GM12878 (cell line): ENCODE measurements at regions not wholly inside any gene's neighbourhood (a gene's known extent, or its start where the extent isn't known, plus 50 kb on each side); places are given as distances from the start of the nearest gene placed in this dataset.

ENCODE experiments used
- ATAC-seq: fragments of 200-7000 bp; cut with Tn5 transposase; 3 replicates; pipeline ENCODE4 v1.9.1; 2020; ENCODE audit warnings: mild to moderate bottlenecking, moderate library complexity
- BruUV-seq: library from RNA; stranded (reverse); fragments of 400-500 nt; replicated peaks from 2 replicates; lab custom pipeline; 2021; lab: Mats Ljungman, UMichigan
- CTCF ChIA-PET: fragments of 300-600 bp; sonication (Branson Sonifier 250); formaldehyde crosslinking; extraction: SDS; loops from one replicate; lab custom pipeline; 2021; ENCODE audit warnings: inconsistent platforms; lab: Yijun Ruan, JAX
- POLR2A ChIA-PET: fragments of 350-600 bp; formaldehyde crosslinking; extraction: SDS; loops from one replicate; lab custom pipeline; 2021; ENCODE audit warnings: inconsistent platforms; lab: Charles Lee
- RAD21 ChIA-PET: fragments of 300-600 bp; sonication (Branson Sonifier 250); formaldehyde crosslinking; loops from one replicate; lab custom pipeline; 2023; ENCODE audit warnings: antibody characterized with exemption; ENCODE audit not compliant: unreplicated experiment; lab: Charles Lee
- SMC1A ChIA-PET: fragments of 300-600 bp; sonication (Branson Sonifier 250); formaldehyde crosslinking; loops from one replicate; lab custom pipeline; 2023; ENCODE audit not compliant: unreplicated experiment, uncharacterized antibody; lab: Charles Lee
- DNase-seq: peaks from one replicate; pipeline ENCODE4 v3.0.0-alpha.2; 2011; ENCODE audit warnings: low read depth, low spot score
- FAIRE-seq: peaks from 3 replicates; lab custom pipeline; 2011; peaks lifted over from hg19 to GRCh38; lab: Jason Lieb, UNC
- H2AFZ ChIP-seq: 2 replicates; pipeline ENCODE4 v1.6.0; 2011; ENCODE audit warnings: low read depth, low read length, control low read depth; ENCODE audit not compliant: control insufficient read depth
- H3K27ac ChIP-seq: 2 replicates; pipeline ENCODE4 v1.5.1; 2011; ENCODE audit warnings: control low read depth; ENCODE audit not compliant: control insufficient read depth, insufficient read depth
- H3K27me3 ChIP-seq, 2 experiments: replicated peaks in 1 of 2; 2 replicates each; pipeline versions ENCODE4 v1.6.0 to v1.6.1; 2011; ENCODE audit warnings: low read length in 1 of 2; ENCODE audit not compliant: control insufficient read depth in 2 of 2, insufficient read depth in 2 of 2
- H3K36me3 ChIP-seq, 2 experiments: 2 replicates each; pipeline ENCODE4 v1.5.1; 2011; ENCODE audit warnings: low read length in 1 of 2; ENCODE audit not compliant: control insufficient read depth in 2 of 2, insufficient read depth in 2 of 2
- H3K4me1 ChIP-seq: 2 replicates; pipeline ENCODE4 v1.6.1; 2011; ENCODE audit warnings: mild to moderate bottlenecking, low read length, moderate library complexity, mixed read lengths; ENCODE audit not compliant: control insufficient read depth, insufficient read depth
- H3K4me2 ChIP-seq: 2 replicates; pipeline ENCODE4 v1.6.0; 2011; ENCODE audit warnings: control low read depth; ENCODE audit not compliant: control insufficient read depth, insufficient read depth
- H3K4me3 ChIP-seq: fragments of 200-600 bp; sonication (generic); 2 replicates; pipeline ENCODE4 v1.5.1; 2016
- H3K79me2 ChIP-seq: 2 replicates; pipeline ENCODE4 v1.6.0; 2011; ENCODE audit warnings: low read length; ENCODE audit not compliant: control insufficient read depth, insufficient read depth
- H3K9ac ChIP-seq: 2 replicates; pipeline ENCODE4 v1.8.0; 2011; ENCODE audit warnings: low read length, control low read depth, mixed read lengths; ENCODE audit not compliant: control insufficient read depth, insufficient read depth
- H3K9me3 ChIP-seq: replicated peaks from 3 replicates; pipeline ENCODE4 v1.5.1; 2011; ENCODE audit warnings: mild to moderate bottlenecking, low read length; ENCODE audit not compliant: control insufficient read depth, insufficient read depth
- H4K20me1 ChIP-seq: 2 replicates; pipeline ENCODE4 v1.6.0; 2011; ENCODE audit not compliant: control insufficient read depth, insufficient read depth
- ATF3 ChIP-seq: IDR thresholded peaks from 2 replicates; pipeline ENCODE4 v1.6.1; 2011; ENCODE audit warnings: low read depth, mild to moderate bottlenecking, low read length, moderate library complexity, borderline replicate concordance; ENCODE audit errors: extremely low read depth
- CREB1 ChIP-seq: IDR thresholded peaks from 2 replicates; pipeline ENCODE4 v1.6.1; 2012; ENCODE audit warnings: low read depth, mild to moderate bottlenecking, inconsistent platforms
- CTCF ChIP-seq, 3 experiments: IDR thresholded peaks in 2 of 3; conservative IDR thresholded peaks in 1 of 3; 2 replicates each; pipeline ENCODE4 v1.5.1; 2011; ENCODE audit warnings: low read depth in 3 of 3, low read length in 3 of 3, mild to moderate bottlenecking in 3 of 3, control low read depth in 2 of 3, moderate library complexity in 2 of 3, inconsistent platforms in 1 of 3, mixed read lengths in 1 of 3; ENCODE audit not compliant: control insufficient read depth in 2 of 3, insufficient read depth in 1 of 3; ENCODE audit errors: extremely low read depth in 1 of 3
- E4F1 ChIP-seq: fragments of 450-650 bp; IDR thresholded peaks from 2 replicates; pipeline ENCODE4 v1.6.1; 2018; ENCODE audit warnings: borderline replicate concordance, mild to moderate bottlenecking; ENCODE audit not compliant: partially characterized antibody
- EGR1 ChIP-seq, 2 experiments: IDR thresholded peaks; 1 replicate in 1 of 2; 2 replicates in 1 of 2; pipeline ENCODE4 v1.6.1; 2011 to 2012; ENCODE audit warnings: low read depth in 2 of 2, low read length in 2 of 2, borderline replicate concordance in 1 of 2, mild to moderate bottlenecking in 1 of 2, moderate library complexity in 1 of 2
- IRF5 ChIP-seq: fragments of 450-650 bp; IDR thresholded peaks from 2 replicates; pipeline ENCODE4 v1.6.1; 2017; ENCODE audit warnings: borderline replicate concordance
- KAT2A ChIP-seq: conservative IDR thresholded peaks from 2 replicates; pipeline ENCODE4 v1.6.1; 2011; ENCODE audit warnings: low read depth, low read length; ENCODE audit not compliant: control insufficient read depth
- KLF5 ChIP-seq: fragments of 450-650 bp; IDR thresholded peaks from 2 replicates; pipeline ENCODE4 v1.6.1; 2014; ENCODE audit warnings: mild to moderate bottlenecking; ENCODE audit not compliant: partially characterized antibody
- MLLT1 ChIP-seq: fragments of 450-650 bp; IDR thresholded peaks from 2 replicates; pipeline ENCODE4 v1.6.1; 2016; ENCODE audit warnings: mild to moderate bottlenecking
- MYB ChIP-seq: fragments of 150-350 bp; IDR thresholded peaks from 2 replicates; pipeline ENCODE4 v1.6.1; 2014; ENCODE audit warnings: mild to moderate bottlenecking, low read depth, low read length, borderline replicate concordance
- NFYA ChIP-seq: IDR thresholded peaks from 2 replicates; pipeline ENCODE4 v1.6.1; 2011; ENCODE audit warnings: low read depth, mild to moderate bottlenecking, low read length, improper control_type of control experiment, borderline replicate concordance
- RBBP5 ChIP-seq: fragments of 200-600 bp; sonication (generic); conservative IDR thresholded peaks from 2 replicates; pipeline ENCODE4 v1.6.1; 2016
- SIN3A ChIP-seq: IDR thresholded peaks from 2 replicates; pipeline ENCODE4 v1.6.1; 2012; ENCODE audit warnings: low read depth, low read length, improper control_type of control experiment
- STAT3 ChIP-seq: IDR thresholded peaks from 2 replicates; pipeline ENCODE4 v1.6.1; 2011; ENCODE audit warnings: low read depth, low read length, improper control_type of control experiment
- TCF12 ChIP-seq: IDR thresholded peaks from 2 replicates; pipeline ENCODE4 v1.6.1; 2011; ENCODE audit warnings: low read depth, mild to moderate bottlenecking, low read length
- ZNF384 ChIP-seq: IDR thresholded peaks from 2 replicates; pipeline ENCODE4 v1.6.1; 2012; ENCODE audit warnings: low read depth, mild to moderate bottlenecking, low read length, improper control_type of control experiment, borderline replicate concordance
- WGBS: methylation state at CpG from one replicate; pipeline ENCODE4 v1.1.6; 2016; ENCODE audit warnings: low lambda C conversion rate; ENCODE audit not compliant: insufficient replicate concordance, insufficient coverage; ENCODE audit errors: missing lambda C conversion rate; 5-methylcytosine and 5-hydroxymethylcytosine counted together
- in situ Hi-C: fragments of 300-500 bp; cut with MboI; formaldehyde crosslinking; loops from 9 replicates; pipeline ENCODE4 v1.14.3; 2018; ENCODE audit warnings: mixed read lengths
- intact Hi-C: fragments of 100-400 bp; cut with micrococcal nuclease; formaldehyde crosslinking; loops from one replicate; pipeline ENCODE4 v1.14.2; 2022; ENCODE audit not compliant: unreplicated experiment

- ChIA-PET RAD21 (no interaction called here), SMC1A (no interaction called here)
- DNase-seq (no peak), ATAC-seq (no peak)
- H3K4me3 ChIP-seq: no peak overlapping the region
- no peaks in the 10 kb centered on the region for H3K36me3 ChIP-seq
- H2AFZ ChIP-seq: no peak overlapping the region
- TF ChIP-seq E4F1: no peak
- TF ChIP-seq STAT3: no peak
- TF ChIP-seq NFYA: no peak
- no peak for TF ChIP-seq KLF5
- no peak for TF ChIP-seq ATF3
- no peak for TF ChIP-seq RBBP5
- TF ChIP-seq MLLT1: no peak
- no peak for TF ChIP-seq MYB
- TF ChIP-seq EGR1 (IDR thresholded peaks at IDR 0.05; ENCODE audit: borderline replicate concordance in 1 of 2, low read depth in 2 of 2, low read length in 2 of 2): no peak
- TF ChIP-seq CTCF (IDR thresholded peaks at IDR 0.05 in 2 of 3, conservative IDR thresholded peaks at IDR 0.05 in 1 of 3; ENCODE audit: control insufficient read depth in 2 of 3, extremely low read depth in 1 of 3, insufficient read depth in 1 of 3, low read depth in 3 of 3, low read length in 3 of 3): no peak
- no peak for TF ChIP-seq KAT2A
- no peak for TF ChIP-seq ZNF384
- no peak for TF ChIP-seq TCF12
- no peak for TF ChIP-seq SIN3A
- no peak for TF ChIP-seq CREB1
- TF ChIP-seq IRF5: no peak
- TF ChIP-seq, all 136 proteins: peak for 0
- no TSS peak for BruUV-seq
- H3K27ac ChIP-seq: no peak overlapping the region
- POLR2A ChIA-PET: no interaction called here
- intact Hi-C loops: no loop called here
- no peak for FAIRE-seq
- H4K20me1 ChIP-seq: no peaks in the 10 kb centered on the region
- H3K4me1 ChIP-seq: no peaks in the 10 kb centered on the region
- no peak overlapping the region for H3K9ac ChIP-seq
- no peak overlapping the region for H3K4me2 ChIP-seq
- CTCF ChIA-PET: no interaction called here
- WGBS: 67% methylated on average over 14 of the region's 14 CpGs
- in situ Hi-C loops: no loop called here
- H3K79me2 ChIP-seq: no peaks in the 10 kb centered on the region
- no peaks in the 10 kb centered on the region; the same call in 2 of the 3 replicates for H3K9me3 ChIP-seq
- H3K27me3 ChIP-seq: no peaks in the 10 kb centered on the region
These were observed 214.4 kb upstream of the GPR26 start for GRCh38 chr10:123451618-123452245.
